HG03108 (cell line): ENCODE measurements at regions not wholly inside any gene's neighbourhood (a gene's known extent, or its start where the extent isn't known, plus 50 kb on each side); places are given as distances from the start of the nearest gene placed in this dataset.
"Not testable (repeated sequence)": the region's sequence is repeated elsewhere in the genome, so short reads cannot be mapped to it uniquely, and the experiment has no call there.

Source experiments
- ATAC-seq: cut with Tn5 transposase; IDR thresholded peaks from one replicate; pipeline ENCODE4 v1.9.1; 2021; ENCODE audit warnings: moderate library complexity; ENCODE audit not compliant: unreplicated experiment

- ATAC-seq = not testable (repeated sequence)
Observed at GRCh38 chr16:16610389-16610967, 231.5 kb downstream of the NPIPA7 start.

GRCh38 chr16:16613212-16613611 lies 234.3 kb downstream of the NPIPA7 start:
- not testable (repeated sequence) for ATAC-seq

DNA sequence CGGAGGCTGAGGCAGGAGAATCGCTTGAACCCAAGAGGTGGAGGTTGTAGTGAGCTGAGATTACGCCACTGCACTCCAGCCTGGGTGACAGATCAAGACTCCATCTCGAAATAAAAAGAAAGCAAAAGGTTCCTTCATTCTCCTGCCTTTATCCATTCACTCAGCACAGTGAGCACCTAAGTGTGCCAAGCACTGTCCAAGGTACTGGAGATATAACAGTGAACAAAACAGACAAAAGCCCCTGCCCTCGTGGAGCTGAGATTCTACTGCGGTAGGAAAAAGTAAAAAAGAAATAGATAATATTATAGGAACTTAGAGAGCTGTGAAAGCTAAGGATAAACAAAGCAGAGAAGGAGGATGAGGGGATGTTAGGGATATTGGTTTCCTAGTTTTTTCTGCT lies 235.5 kb downstream of the NPIPA7 start:
- ATAC-seq = not testable (repeated sequence)

DNA sequence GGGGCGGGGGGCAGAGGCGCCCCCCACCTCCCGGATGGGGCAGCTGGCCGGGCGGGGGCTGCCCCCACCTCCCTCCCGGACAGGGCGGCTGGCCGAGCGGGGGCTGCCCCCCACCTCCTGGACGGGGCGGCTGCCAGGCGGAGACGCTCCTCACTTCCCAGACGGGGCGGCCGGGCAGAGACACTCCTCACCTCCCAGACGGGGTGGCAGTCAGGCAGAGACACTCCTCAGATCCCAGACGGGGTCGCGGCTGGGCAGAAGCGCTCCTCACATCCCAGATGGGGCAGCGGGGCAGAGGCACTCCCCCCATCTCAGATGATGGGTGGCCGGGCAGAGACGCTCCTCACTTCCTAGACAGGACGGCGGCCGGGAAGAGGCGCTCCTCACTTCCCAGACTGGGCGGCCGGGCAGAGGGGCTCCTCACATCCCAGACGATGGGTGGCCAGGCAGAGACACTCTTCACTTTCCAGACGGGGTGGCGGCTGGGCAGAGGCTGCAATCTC lies 240.1 kb downstream of the NPIPA7 start:
- ATAC-seq = not testable (repeated sequence)

DNA sequence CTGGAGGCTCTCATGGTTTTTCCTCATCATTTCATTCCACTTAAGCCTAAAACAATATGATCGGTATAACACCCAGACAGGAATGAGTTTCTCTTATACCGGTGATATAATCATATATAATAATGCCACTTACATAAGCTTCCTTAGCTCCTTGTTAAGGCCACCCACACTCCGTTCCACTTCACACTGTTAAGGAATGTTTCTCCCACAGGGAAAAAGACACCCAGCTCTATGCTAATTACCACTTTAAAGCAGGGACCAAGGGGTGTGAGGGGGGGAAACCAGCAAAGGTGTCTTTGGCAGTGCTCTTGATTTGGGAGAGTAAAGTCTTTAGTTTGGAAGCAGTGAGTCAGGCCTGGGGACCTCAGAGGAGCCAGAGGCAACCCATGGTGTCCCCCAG lies 245.4 kb downstream of the NPIPA7 start:
- ATAC-seq = not testable (repeated sequence)

DNA sequence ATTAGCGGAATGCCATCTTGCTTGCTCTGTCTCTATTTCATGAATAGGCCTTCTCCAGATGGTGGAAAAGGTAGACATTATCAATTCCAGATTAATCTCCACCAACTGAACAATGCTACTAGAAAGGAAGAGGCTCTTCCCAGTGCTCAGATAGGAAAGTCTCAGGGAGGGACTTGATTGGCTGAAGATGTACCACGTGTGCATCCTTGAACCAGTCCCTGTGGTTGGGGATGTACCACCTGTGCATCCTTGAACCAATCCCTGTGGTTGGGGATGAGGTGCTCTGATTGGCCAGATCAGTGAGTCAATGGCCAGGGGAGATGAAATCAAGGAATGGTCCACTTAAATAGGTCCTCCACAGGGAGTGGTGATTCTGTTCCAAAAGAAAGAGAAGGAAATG lies 246.2 kb downstream of the NPIPA7 start:
- not testable (repeated sequence) for ATAC-seq

GRCh38 chr16:16627865-16628264 lies 248.9 kb downstream of the NPIPA7 start:
- not testable (repeated sequence) for ATAC-seq

DNA sequence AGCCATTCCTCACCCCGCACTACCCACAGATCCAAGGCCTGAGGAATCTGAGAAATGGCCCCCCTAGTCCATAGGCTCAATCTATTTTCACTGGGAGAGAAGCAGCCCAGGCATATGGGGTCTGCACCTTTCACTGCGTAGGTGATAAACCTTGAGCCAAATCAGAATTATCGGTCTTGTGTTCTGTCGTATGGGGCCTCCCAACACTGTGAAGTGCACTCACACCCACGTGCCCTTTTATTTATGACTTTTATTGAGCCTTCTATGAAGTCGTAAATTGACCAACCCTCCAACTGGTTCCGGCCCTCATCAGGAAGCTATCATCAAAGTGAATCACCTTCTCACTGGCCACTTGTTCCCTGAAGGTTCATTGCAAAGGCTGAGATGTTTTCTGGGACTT lies 259.3 kb downstream of the NPIPA7 start:
- ATAC-seq = not testable (repeated sequence)

GRCh38 chr16:16638714-16639113 lies 259.8 kb downstream of the NPIPA7 start:
- ATAC-seq = not testable (repeated sequence)

DNA sequence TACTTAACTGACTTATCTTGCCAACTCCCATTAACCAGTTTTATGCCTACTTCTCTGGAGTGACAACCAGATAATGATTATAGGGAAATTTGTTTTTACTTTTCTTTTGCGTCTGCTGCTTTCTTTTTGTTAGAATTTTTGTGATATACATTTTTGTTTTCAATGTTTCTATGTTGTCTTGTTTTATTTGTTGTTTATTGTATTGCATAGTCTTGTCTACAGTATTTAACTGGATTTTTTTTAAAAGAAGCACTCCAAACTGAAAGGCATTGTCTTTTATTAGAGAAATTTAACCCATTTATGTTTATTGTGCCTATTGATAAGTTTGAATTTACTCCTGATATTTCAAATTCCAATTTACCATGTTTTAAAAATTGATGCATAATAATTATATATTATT lies 264.9 kb downstream of the NPIPA7 start:
- not testable (repeated sequence) for ATAC-seq

DNA sequence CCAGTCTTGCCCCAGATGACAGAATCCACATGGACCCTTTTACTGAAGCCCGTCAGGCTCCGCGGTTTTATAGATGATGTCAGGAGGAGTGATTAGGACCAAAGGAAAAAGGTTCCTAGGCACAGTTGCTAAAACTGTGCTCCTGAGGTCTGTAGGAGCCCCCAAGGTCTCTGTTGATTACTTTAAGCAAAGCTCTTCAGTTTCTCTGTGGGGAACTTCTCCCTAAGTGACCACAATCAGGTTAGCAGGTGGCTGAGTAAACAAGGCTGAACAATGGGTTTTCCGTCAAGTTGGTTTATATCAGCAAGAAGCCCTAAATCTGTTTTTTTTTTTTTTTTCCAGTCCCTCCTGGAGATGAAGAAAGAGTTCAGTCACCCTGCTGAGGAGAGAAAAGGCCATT lies 269.1 kb downstream of the NPIPA7 start:
- ATAC-seq = not testable (repeated sequence)

DNA sequence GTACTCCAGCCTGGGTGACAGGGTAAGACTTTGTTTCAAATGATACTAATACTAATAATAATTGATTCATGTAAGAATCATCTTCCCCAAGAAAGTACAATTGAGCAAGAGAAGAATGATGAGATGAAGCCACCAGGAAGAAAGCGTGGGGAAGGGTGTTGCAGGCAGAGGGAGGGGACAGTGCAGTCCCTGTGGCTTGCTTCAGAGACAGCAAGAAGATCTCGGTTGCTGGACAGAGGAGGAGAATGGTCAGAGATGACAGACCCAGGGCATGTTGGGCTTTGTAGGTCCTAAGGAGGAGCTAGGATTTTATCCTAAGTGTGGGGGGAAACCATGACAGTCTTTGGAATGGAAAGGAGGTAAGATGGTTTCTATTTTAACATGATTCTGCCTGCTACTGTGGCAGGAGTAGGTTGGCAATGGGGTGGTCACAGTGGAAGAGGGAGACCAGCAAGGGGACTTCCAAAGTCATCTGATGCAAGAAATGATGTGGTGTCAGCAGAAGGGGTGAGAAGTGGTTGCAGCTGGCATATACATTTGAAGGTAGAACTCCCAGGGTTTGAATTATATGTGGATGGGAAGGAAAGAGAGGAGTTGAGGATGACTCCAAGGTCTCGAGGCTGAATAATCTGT lies 293.4 kb downstream of the NPIPA7 start:
- ATAC-seq = not testable (repeated sequence)

DNA sequence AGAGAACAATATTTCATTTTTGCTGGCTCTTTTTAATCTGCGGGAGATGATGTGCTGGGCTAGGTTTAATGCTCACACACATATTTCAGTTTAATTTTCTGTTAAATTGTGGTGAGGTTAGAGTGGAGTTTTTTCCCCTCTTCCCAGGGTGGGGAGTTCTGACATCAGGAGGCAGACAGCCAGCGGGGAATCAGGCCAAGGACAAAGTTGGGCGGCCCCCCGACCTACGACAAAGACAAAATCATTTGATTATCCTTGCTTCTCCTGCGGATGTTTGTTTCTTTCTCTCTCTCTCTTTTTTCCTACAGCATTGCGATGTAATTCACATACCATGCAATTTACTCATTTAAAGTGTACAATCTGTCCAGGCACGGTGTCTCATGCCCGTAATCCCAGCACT lies 295.9 kb downstream of the NPIPA7 start:
- ATAC-seq = not testable (repeated sequence)

- ATAC-seq = not testable (repeated sequence)
Observed at GRCh38 chr16:16721849-16722248, 342.9 kb downstream of the NPIPA7 start.

DNA sequence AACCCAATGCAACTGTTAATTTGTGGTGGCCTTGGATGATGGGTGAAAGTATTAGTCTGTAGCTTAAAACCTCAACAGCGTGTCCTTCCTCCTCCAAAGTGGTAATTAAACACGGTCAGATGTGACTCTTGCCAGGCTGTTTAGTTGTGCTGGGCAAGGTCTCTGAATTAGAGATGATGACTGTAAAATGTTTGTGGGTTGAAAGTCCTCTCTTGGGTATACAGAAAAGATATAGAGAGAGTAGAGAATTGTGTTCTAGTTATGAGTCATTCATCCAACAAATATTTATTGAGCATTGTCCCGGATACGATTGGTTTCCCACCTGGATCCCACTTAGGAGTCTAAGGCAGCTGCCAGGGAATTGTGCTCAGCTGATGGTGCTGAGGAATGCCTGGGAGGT lies 343.7 kb downstream of the NPIPA7 start:
- not testable (repeated sequence) for ATAC-seq

GRCh38 chr16:16723819-16724519 lies 345.0 kb downstream of the NPIPA7 start:
- ATAC-seq = not testable (repeated sequence)

GRCh38 chr16:16727048-16727447 lies 348.1 kb downstream of the NPIPA7 start:
- ATAC-seq = not testable (repeated sequence)

DNA sequence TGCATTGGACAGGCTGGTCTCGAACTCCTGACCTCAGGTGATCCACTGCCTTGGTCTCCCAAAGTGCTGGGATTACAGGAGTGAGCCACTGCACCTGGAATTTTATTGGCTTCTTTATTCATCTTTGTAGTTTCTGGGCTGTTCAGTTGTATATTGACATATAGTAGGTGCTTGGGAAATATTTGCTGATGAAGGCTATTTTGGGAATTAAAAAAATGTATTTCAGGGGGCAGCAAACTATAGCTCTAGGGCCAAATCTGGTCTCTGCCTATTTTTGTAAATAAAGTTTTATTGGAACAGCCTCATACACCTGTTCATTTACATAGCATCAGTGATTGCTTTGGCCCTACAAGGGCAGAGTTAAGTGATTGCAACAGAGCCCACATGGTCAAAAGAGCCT lies 363.6 kb downstream of the NPIPA7 start:
- not testable (repeated sequence) for ATAC-seq

DNA sequence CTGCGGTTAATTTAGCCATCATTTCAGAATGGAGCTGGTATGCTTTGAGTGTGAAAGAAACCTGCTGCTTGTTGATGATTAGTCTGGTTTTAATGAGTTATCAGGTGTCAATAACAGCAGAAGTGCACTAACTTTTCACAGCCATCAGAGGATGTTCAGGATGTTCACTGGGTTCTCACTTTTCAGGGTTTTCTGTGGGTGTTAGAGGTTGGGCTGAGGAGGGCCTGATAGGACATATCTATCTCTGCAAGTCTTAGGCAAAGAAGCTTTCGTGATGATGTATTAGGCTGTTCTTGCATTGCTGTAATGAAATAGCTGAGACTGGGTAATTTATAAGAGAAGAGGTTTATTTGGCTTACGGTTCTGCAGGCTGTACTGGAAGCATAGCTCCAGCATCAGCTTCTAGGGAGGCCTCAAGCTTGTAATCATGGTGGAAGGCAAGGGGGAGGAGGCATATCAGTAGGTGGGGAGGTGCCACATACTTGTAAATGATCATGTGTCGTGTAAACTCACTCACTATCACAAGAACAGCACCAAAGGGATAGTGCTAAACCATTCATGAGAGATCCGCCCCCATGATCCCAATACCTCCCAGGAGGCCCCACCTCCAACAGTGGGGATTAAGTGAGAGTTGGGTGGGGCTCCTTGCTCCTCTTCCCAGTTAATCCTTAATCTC lies 376.2 kb downstream of the NPIPA7 start:
- ATAC-seq = not testable (repeated sequence)

GRCh38 chr16:16763449-16763848 lies 384.5 kb downstream of the NPIPA7 start:
- no peak for ATAC-seq

DNA sequence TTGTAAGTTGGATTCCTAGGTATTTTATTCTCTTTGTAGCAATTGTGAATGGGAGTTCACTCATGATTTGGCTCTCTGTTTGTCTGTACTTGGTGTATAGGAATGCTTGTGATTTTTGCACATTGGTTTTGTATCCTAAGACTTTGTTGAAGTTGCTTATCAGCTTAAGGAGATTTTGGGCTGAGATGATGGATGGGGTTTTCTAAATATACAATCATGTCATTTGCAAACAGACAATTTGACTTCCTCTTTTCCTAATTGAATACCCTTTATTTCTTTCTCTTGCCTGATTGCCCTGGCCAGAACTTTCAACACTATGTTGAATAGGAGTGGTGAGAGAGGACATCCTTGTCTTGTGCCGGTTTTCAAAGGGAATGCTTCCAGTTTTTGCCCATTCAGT lies 391.8 kb downstream of the NPIPA7 start:
- not testable (repeated sequence) for ATAC-seq
